SK-N-SH (cell line): ENCODE measurements at regions not wholly inside any gene's neighbourhood (a gene's known extent, or its start where the extent isn't known, plus 50 kb on each side); places are given as distances from the start of the nearest gene placed in this dataset.

Experiments
- CTCF ChIA-PET: fragments of 300-600, 350-600 bp; formaldehyde crosslinking; extraction: SDS; loops from one replicate; lab custom pipeline; 2021; lab: Yijun Ruan, JAX
- POLR2A ChIA-PET: fragments of 350-600 bp; sonication (Branson Sonifier 250); formaldehyde crosslinking; extraction: SDS; loops from one replicate; lab custom pipeline; 2020; ENCODE audit warnings: antibody characterized with exemption, inconsistent platforms; lab: Yijun Ruan, JAX
- DNase-seq: peaks from one replicate; pipeline ENCODE4 v3.0.0; 2012
- H2AFZ ChIP-seq: fragments of 200-600 bp; sonication (generic); 2 replicates; pipeline ENCODE4 v1.8.1; 2016; ENCODE audit warnings: antibody characterized with exemption, mild to moderate bottlenecking, low read depth
- H3F3A ChIP-seq: fragments of 200-600 bp; sonication (generic); replicated peaks from 2 replicates; pipeline ENCODE3; 2016; ENCODE audit warnings: antibody characterized with exemption, mild to moderate bottlenecking; ENCODE audit not compliant: insufficient read depth
- H3K27ac ChIP-seq, 2 experiments: fragments of 200-500 bp in 1 of 2; fragments of 200-600 bp in 1 of 2; sonication (Bioruptor generic) in 1 of 2; sonication (generic), shearing (Covaris generic) in 1 of 2; 2 replicates each; pipeline versions ENCODE4 v1.5.1 to v1.6.1; 2014 to 2016; ENCODE audit warnings: low read depth in 2 of 2, inconsistent platforms in 1 of 2, low read length in 1 of 2, mild to moderate bottlenecking in 1 of 2, mixed read lengths in 1 of 2
- H3K27me3 ChIP-seq: fragments of 200-600 bp; sonication (generic), shearing (Covaris generic); 2 replicates; pipeline ENCODE4 v1.6.1; 2016; ENCODE audit warnings: mixed run types; ENCODE audit not compliant: insufficient read depth
- H3K36me3 ChIP-seq, 2 experiments: fragments of 200-500 bp in 1 of 2; fragments of 200-600 bp in 1 of 2; sonication (Bioruptor generic) in 1 of 2; sonication (generic) in 1 of 2; replicated peaks in 1 of 2; 2 replicates each; pipeline versions ENCODE3 to v1.5.1; 2014 to 2016; ENCODE audit warnings: low read length in 1 of 2, mild to moderate bottlenecking in 1 of 2; ENCODE audit not compliant: insufficient read depth in 2 of 2, control insufficient read depth in 1 of 2
- H3K4me1 ChIP-seq, 2 experiments: fragments of 200-500 bp in 1 of 2; fragments of 200-600 bp in 1 of 2; sonication (Bioruptor generic) in 1 of 2; sonication (generic), shearing (Covaris generic) in 1 of 2; 2 replicates each; pipeline versions ENCODE4 v1.5.1 to v1.6.1; 2014 to 2016; ENCODE audit warnings: low read depth in 1 of 2, low read length in 1 of 2, mixed run types in 1 of 2; ENCODE audit not compliant: insufficient read depth in 2 of 2, control insufficient read depth in 1 of 2
- H3K4me2 ChIP-seq: fragments of 200-600 bp; sonication (generic), shearing (Covaris generic); 2 replicates; pipeline ENCODE4 v1.6.1; 2017; ENCODE audit warnings: mixed run types
- H3K4me3 ChIP-seq, 2 experiments: fragments of 200-500 bp in 1 of 2; fragments of 200-600 bp in 1 of 2; sonication (Bioruptor generic) in 1 of 2; sonication (generic), shearing (Covaris generic) in 1 of 2; 2 replicates each; pipeline versions ENCODE4 v1.5.1 to v1.8.1; 2014 to 2016; ENCODE audit warnings: low read depth in 2 of 2, inconsistent platforms in 1 of 2, low read length in 1 of 2, mild to moderate bottlenecking in 1 of 2, mixed read lengths in 1 of 2, moderate library complexity in 1 of 2
- H3K79me2 ChIP-seq: fragments of 200-600 bp; sonication (generic); 2 replicates; pipeline ENCODE4 v1.8.1; 2017; ENCODE audit warnings: mild to moderate bottlenecking; ENCODE audit not compliant: insufficient read depth
- H3K9ac ChIP-seq: fragments of 200-600 bp; sonication (generic); 2 replicates; pipeline ENCODE4 v1.6.1; 2017; ENCODE audit warnings: mixed run types
- H3K9me2 ChIP-seq: fragments of 200-600 bp; sonication (generic); 2 replicates; pipeline ENCODE4 v1.6.1; 2017; ENCODE audit warnings: mixed run types
- H3K9me3 ChIP-seq: fragments of 200-600 bp; sonication (generic); 2 replicates; pipeline ENCODE4 v1.6.1; 2017; ENCODE audit warnings: mixed run types, mild to moderate bottlenecking, moderate library complexity
- H4K20me1 ChIP-seq: fragments of 200-600 bp; sonication (generic); 2 replicates; pipeline ENCODE4 v1.6.1; 2017; ENCODE audit warnings: mild to moderate bottlenecking, mixed run types; ENCODE audit not compliant: insufficient read depth
- ELF1 ChIP-seq: IDR thresholded peaks from 2 replicates; pipeline ENCODE4 v1.4.0; 2012
- EP300 ChIP-seq, 2 experiments: IDR thresholded peaks; 2 replicates each; pipeline versions ENCODE4 v1.4.0 to v1.6.1; 2012; ENCODE audit warnings: borderline replicate concordance in 1 of 2, low read depth in 1 of 2, low read length in 1 of 2
- EZH2phosphoT487 ChIP-seq: fragments of 200-600 bp; sonication (generic); IDR thresholded peaks from 2 replicates; pipeline ENCODE4 v1.6.1; 2017; ENCODE audit warnings: low read depth, mixed run types, mild to moderate bottlenecking, antibody characterized with exemption, moderate library complexity, borderline replicate concordance
- FOXJ3 ChIP-seq: sonication (generic); formaldehyde crosslinking; IDR thresholded peaks from 2 replicates; pipeline ENCODE4 v1.5.1; 2020; ENCODE audit warnings: mild to moderate bottlenecking, missing genetic modification reagents
- JUND ChIP-seq: IDR thresholded peaks from 2 replicates; pipeline ENCODE4 v1.4.0; 2012
- MXI1 ChIP-seq: IDR thresholded peaks from 2 replicates; pipeline ENCODE4 v1.6.1; 2012; ENCODE audit warnings: mild to moderate bottlenecking, low read depth, low read length, improper control_type of control experiment
- PBX3 ChIP-seq: IDR thresholded peaks from 2 replicates; pipeline ENCODE4; 2012
- RAD21 ChIP-seq: IDR thresholded peaks from 2 replicates; pipeline ENCODE4 v1.6.1; 2012; ENCODE audit warnings: mild to moderate bottlenecking, low read length
- RXRA ChIP-seq: IDR thresholded peaks from 2 replicates; pipeline ENCODE4 v1.4.0; 2012; ENCODE audit warnings: low read depth, mild to moderate bottlenecking, borderline replicate concordance
- SIN3A ChIP-seq: IDR thresholded peaks from 2 replicates; pipeline ENCODE4 v1.6.1; 2012; ENCODE audit warnings: low read depth, mild to moderate bottlenecking, low read length, moderate library complexity, borderline replicate concordance
- SMC3 ChIP-seq: IDR thresholded peaks from 2 replicates; pipeline ENCODE4 v1.6.1; 2012; ENCODE audit warnings: low read depth, low read length, improper control_type of control experiment
- TAF1 ChIP-seq: IDR thresholded peaks from 2 replicates; pipeline ENCODE4 v1.6.1; 2012; ENCODE audit warnings: low read depth, mild to moderate bottlenecking, low read length, moderate library complexity, borderline replicate concordance
- TCF12 ChIP-seq: IDR thresholded peaks from 2 replicates; pipeline ENCODE4 v1.4.0; 2012
- USF2 ChIP-seq: fragments of 150-350 bp; IDR thresholded peaks from 2 replicates; pipeline ENCODE4 v1.6.1; 2017; ENCODE audit warnings: antibody characterized with exemption, low read length, low read depth, borderline replicate concordance
- YY1 ChIP-seq: IDR thresholded peaks from 2 replicates; pipeline ENCODE4 v1.4.0; 2012; ENCODE audit warnings: low read depth, mild to moderate bottlenecking
- WGBS: methylation state at CpG from one replicate; pipeline ENCODE4 v1.1.6; 2017; ENCODE audit warnings: low lambda C conversion rate; 5-methylcytosine and 5-hydroxymethylcytosine counted together
- TF ChIP-seq, protein P1 (sequence below): IDR thresholded peaks from 2 replicates; pipeline ENCODE4 v1.6.1; 2012; ENCODE audit warnings: mild to moderate bottlenecking, low read depth, low read length, moderate library complexity
- TF ChIP-seq, protein P2 (sequence below): fragments of 200-600 bp; sonication (generic); IDR thresholded peaks from 2 replicates; pipeline ENCODE4 v1.6.1; 2017; ENCODE audit warnings: antibody characterized with exemption, mild to moderate bottlenecking, moderate library complexity
- TF ChIP-seq, protein P3 (sequence below): IDR thresholded peaks from 2 replicates; pipeline ENCODE4 v1.4.0; 2012; ENCODE audit warnings: low read depth, borderline replicate concordance

GRCh38 chr2:14051401-14051800 is 581.1 kb upstream of the LRATD1 start:
- H3K36me3 ChIP-seq, result no peaks in the 10 kb centered on the region
- H3F3A ChIP-seq, result no peaks in the 10 kb centered on the region
- H2AFZ ChIP-seq, result no peak overlapping the region
- H3K9me2 ChIP-seq, result no peaks in the 10 kb centered on the region
- H3K9me3 ChIP-seq, result no peaks in the 10 kb centered on the region
- H3K4me3 ChIP-seq, result no peak overlapping the region
- no peak for TF ChIP-seq EP300 (IDR thresholded peaks at IDR 0.05; ENCODE audit: borderline replicate concordance in 1 of 2, low read depth in 1 of 2, low read length in 1 of 2)
- POLR2A ChIA-PET, result no interaction called here
- no peak for DNase-seq
- WGBS, result 44% methylated on average over 2 of the region's 2 CpGs
- H3K27me3 ChIP-seq, result no peaks in the 10 kb centered on the region
- no peaks in the 10 kb centered on the region for H3K4me1 ChIP-seq
- no peak overlapping the region for H3K4me2 ChIP-seq
- CTCF ChIA-PET, result no interaction called here
- H3K79me2 ChIP-seq, result no peaks in the 10 kb centered on the region
- no peaks in the 10 kb centered on the region for H4K20me1 ChIP-seq
- H3K9ac ChIP-seq, result no peak overlapping the region
- no peak overlapping the region for H3K27ac ChIP-seq

DNA sequence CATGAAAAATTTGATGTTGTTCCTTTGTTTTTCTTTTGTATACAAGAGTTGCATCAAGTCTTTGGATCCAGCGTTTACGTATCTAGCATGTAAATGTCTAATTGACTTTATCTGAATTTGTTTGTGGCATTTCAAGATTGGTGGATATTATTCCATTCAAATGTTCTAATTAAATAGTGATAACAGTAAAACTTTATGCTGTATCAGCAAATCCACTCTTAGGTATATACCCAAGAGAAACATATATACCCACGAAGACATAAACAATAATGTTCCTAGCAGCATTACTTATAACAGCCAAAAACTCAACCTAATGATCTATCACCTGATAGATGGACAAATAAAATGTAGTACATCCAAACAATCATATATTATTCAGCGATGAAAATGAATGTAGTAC is 579.4 kb upstream of the LRATD1 start:
- no peaks in the 10 kb centered on the region for H3K36me3 ChIP-seq
- H2AFZ ChIP-seq, result no peak overlapping the region
- H3K4me3 ChIP-seq, result no peak overlapping the region
- POLR2A ChIA-PET, result no interaction called here
- H3K9me3 ChIP-seq, result no peaks in the 10 kb centered on the region
- H3F3A ChIP-seq, result no peaks in the 10 kb centered on the region
- H3K9me2 ChIP-seq, result no peaks in the 10 kb centered on the region
- no peak overlapping the region for H3K27ac ChIP-seq
- H3K4me2 ChIP-seq, result no peak overlapping the region
- no peaks in the 10 kb centered on the region for H4K20me1 ChIP-seq
- CTCF ChIA-PET, result no interaction called here
- WGBS, result 68% methylated on average over 4 of the region's 4 CpGs
- no peaks in the 10 kb centered on the region for H3K4me1 ChIP-seq
- H3K9ac ChIP-seq, result no peak overlapping the region
- H3K79me2 ChIP-seq, result no peaks in the 10 kb centered on the region
- H3K27me3 ChIP-seq, result no peaks in the 10 kb centered on the region
- no peak for TF ChIP-seq RAD21
- TF ChIP-seq RXRA, result no peak
- no peak for TF ChIP-seq MXI1
- TF ChIP-seq TCF12, result no peak
- no peak for TF ChIP-seq JUND
- TF ChIP-seq TAF1, result no peak
- no peak for TF ChIP-seq PBX3
- TF ChIP-seq FOXJ3 (CRISPR knock-in tag), result no peak
- TF ChIP-seq ELF1, result no peak
- TF ChIP-seq, protein P1, sequence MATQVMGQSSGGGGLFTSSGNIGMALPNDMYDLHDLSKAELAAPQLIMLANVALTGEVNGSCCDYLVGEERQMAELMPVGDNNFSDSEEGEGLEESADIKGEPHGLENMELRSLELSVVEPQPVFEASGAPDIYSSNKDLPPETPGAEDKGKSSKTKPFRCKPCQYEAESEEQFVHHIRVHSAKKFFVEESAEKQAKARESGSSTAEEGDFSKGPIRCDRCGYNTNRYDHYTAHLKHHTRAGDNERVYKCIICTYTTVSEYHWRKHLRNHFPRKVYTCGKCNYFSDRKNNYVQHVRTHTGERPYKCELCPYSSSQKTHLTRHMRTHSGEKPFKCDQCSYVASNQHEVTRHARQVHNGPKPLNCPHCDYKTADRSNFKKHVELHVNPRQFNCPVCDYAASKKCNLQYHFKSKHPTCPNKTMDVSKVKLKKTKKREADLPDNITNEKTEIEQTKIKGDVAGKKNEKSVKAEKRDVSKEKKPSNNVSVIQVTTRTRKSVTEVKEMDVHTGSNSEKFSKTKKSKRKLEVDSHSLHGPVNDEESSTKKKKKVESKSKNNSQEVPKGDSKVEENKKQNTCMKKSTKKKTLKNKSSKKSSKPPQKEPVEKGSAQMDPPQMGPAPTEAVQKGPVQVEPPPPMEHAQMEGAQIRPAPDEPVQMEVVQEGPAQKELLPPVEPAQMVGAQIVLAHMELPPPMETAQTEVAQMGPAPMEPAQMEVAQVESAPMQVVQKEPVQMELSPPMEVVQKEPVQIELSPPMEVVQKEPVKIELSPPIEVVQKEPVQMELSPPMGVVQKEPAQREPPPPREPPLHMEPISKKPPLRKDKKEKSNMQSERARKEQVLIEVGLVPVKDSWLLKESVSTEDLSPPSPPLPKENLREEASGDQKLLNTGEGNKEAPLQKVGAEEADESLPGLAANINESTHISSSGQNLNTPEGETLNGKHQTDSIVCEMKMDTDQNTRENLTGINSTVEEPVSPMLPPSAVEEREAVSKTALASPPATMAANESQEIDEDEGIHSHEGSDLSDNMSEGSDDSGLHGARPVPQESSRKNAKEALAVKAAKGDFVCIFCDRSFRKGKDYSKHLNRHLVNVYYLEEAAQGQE, result no peak
- TF ChIP-seq SMC3, result no peak
- no peak for TF ChIP-seq USF2
- TF ChIP-seq YY1, result no peak
- no peak for TF ChIP-seq SIN3A
- TF ChIP-seq, protein P2, sequence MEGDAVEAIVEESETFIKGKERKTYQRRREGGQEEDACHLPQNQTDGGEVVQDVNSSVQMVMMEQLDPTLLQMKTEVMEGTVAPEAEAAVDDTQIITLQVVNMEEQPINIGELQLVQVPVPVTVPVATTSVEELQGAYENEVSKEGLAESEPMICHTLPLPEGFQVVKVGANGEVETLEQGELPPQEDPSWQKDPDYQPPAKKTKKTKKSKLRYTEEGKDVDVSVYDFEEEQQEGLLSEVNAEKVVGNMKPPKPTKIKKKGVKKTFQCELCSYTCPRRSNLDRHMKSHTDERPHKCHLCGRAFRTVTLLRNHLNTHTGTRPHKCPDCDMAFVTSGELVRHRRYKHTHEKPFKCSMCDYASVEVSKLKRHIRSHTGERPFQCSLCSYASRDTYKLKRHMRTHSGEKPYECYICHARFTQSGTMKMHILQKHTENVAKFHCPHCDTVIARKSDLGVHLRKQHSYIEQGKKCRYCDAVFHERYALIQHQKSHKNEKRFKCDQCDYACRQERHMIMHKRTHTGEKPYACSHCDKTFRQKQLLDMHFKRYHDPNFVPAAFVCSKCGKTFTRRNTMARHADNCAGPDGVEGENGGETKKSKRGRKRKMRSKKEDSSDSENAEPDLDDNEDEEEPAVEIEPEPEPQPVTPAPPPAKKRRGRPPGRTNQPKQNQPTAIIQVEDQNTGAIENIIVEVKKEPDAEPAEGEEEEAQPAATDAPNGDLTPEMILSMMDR, result no peak
- TF ChIP-seq, protein P3, sequence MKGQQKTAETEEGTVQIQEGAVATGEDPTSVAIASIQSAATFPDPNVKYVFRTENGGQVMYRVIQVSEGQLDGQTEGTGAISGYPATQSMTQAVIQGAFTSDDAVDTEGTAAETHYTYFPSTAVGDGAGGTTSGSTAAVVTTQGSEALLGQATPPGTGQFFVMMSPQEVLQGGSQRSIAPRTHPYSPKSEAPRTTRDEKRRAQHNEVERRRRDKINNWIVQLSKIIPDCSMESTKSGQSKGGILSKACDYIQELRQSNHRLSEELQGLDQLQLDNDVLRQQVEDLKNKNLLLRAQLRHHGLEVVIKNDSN, result no peak
- no peak for TF ChIP-seq EZH2phosphoT487
- TF ChIP-seq EP300 (IDR thresholded peaks at IDR 0.05; ENCODE audit: borderline replicate concordance in 1 of 2, low read depth in 1 of 2, low read length in 1 of 2), result no peak
- no peak for DNase-seq
